ENCODE measurements at regions not wholly inside any gene's neighbourhood (a gene's known extent, or its start where the extent isn't known, plus 50 kb on each side); places are given as distances from the start of the nearest gene placed in this dataset.
"Not testable (repeated sequence)": the region's sequence is repeated elsewhere in the genome, so short reads cannot be mapped to it uniquely, and the experiment has no call there.

DNA sequence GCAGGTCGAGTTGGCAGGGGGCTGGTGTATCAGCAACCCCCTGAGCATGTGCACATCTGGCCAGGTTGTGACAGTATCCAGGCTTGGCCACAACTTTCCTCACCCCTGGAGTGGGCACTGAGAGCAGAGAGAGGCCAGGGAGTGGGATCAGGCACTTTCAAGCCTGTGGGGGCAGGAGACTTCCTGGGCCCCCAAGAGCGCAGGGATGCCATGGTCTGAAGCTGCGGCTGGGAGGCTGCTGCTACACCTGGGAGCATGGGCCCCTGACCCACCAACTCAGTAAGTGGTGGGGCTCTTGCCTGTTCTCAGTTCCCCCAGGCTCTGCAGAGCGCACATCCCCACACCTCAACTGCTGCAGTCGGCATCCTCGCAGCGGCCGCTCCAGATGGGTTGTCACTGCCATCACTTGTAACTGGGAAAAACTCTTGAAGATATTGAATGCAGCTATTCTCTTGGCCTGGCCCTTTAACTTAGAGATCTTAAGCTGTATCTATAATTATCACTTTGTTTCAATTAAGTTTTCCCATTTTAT lies 245.4 kb upstream of the SLITRK1 start:
- DNase-seq: no peak

DNA sequence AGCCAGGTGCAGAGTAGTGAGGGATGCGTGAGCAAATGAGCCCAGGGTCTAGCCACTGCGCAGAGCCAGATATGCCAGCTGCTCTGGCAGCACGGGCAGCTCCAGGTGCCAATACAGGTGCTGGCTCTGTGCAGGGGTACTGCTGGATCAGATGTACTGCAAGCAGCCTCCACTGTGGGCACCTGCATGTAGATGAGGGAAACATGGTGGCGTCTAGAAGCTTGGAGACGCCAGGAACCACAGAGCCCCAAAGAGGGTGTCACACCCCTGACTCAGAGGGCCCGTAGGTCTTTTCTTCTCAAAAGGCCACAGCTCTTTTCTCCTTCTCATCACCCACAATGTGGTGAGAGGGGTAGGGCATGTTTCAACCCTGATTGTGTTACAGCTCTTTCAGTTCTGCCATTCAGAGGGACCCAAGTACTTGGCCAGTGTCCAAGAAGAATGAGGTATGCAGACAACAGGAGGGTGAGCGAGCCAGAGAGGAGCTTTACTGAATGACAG lies 244.4 kb upstream of the SLITRK1 start:
- DNase-seq: no peak

DNA sequence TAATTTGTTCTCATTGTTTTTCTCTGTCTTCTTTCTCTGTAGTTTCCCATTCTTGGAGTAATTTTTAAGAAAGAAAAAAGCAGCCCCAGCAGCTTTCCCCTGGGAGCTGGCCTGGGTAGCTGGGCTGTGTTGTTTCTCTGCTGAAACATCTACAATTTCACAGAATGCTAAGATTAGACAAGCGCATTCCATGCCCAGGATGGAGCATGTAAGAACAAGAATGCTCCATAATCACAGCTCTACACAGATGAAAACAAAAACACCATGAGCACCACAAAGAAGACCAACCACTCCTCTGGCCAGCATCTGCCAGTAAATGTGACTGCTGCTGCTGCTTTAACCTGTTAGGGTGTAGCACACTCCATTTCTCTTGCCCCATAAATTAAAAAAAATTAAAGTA lies 239.2 kb upstream of the SLITRK1 start:
- DNase-seq: no peak

DNA sequence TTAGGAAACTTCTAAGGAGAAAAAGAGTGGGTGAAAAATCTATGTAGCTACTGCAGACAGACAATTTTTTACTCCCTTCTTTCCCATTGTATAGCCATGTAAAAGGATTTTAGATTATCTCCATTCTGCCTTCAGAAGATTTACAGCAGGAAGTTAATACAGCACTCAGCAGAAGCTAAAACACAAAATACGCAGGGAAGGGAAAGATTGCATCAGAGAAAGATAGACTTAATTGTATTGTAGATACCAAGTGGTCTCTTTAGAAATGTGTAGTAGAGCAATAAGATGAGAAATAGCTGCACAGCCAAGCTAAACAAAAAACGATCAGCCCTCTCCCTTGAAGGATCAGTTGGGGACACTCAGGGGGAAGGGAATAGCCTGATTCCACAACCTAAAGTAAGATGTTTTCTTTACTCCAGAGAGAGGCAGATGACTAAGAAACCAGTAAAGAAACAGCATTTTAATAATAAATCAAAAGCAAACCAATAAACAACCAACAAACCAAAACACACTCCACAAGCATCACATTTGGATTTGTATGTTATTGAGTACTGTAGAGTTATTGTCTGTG lies 236.7 kb upstream of the SLITRK1 start:
- no peak for DNase-seq

DNA sequence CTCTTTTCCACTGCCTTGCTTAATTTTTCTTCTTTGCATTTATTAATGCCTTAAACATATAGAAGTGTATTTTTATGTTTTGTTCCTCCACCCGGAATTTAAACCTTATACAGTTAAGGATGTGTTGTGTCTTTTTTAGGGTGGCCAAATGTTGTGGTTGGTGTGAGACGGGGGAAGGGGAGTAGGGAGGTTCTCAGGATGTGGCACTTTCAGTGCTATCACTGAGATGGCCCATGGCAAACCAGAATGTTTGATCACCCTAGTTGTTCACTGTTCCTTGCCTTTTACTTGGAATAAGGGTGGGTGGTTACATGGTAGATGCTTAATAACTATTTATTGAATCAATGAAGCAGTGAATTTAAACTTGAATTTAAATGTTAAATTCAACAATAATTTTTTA lies 216.0 kb upstream of the SLITRK1 start:
- no peak for DNase-seq

DNA sequence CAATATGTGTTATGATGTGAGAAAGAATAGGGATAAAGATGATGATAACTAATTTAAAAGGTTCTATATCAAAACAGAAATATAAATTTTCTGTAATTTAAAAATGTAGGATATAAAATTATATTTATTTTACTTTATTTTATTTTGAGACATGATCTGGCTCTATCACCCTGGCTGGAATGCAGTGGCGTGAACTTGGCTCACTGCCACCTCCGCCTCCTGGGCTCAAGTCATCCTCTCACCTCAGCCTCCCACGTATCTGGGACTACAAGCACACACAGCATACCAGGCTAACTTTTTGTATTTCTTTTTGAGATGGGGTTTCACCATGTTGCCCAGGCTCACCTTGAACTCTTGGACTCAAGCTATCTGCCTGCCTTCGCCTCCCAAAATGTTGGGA lies 214.9 kb upstream of the SLITRK1 start:
- no peak for DNase-seq

DNA sequence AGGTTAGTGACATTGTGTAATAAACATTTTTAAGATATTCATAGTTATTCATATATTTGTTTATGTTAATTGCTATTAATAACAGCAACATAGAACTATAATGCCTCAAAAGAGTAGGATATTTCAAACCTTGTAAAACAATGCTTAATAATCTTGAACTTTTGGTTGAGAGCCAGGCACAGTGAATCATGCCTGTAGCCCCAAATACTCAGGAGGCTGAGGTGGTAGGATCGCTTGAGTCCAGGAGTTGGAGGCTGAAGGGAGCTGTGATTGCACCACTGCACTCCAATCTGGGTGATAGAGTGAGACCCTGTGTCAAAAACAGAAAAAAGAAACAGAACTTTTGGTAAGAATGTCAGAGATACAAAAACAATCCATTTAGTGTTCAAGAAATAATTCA lies 213.9 kb upstream of the SLITRK1 start:
- DNase-seq: no peak

DNA sequence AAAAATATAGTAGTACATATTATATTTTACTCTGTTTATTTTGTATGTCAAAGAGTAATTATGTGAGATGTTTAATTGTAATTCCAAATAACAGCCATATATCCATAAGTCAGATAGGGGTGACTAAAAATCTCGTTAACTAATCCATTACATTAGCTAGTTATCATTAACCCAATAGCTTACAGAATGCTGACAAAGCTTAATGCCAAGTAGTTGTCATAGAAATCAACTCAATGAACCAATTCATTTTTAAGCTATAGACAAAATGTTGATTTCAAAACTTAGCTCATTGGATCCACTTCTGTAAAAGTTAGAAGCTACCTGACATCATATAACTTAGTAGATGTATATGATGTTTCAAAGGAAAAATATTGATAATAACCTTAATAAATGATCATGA lies 206.7 kb upstream of the SLITRK1 start:
- DNase-seq: no peak

DNA sequence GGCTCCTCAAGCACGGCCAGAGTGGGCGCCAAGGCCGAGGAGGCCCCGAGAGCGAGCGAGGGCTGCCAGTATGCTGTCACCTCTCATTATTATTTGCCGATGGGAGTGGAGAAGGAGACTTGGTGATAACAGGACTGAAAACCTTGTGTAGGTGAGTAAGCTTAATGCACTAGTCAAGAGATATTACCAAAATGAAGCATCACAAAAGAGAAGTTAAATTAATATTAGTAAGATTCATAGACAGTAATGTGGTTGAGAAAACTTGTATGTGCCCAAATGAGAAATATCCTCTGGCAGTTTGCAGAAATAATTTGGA lies 204.5 kb upstream of the SLITRK1 start:
- no peak for DNase-seq

DNA sequence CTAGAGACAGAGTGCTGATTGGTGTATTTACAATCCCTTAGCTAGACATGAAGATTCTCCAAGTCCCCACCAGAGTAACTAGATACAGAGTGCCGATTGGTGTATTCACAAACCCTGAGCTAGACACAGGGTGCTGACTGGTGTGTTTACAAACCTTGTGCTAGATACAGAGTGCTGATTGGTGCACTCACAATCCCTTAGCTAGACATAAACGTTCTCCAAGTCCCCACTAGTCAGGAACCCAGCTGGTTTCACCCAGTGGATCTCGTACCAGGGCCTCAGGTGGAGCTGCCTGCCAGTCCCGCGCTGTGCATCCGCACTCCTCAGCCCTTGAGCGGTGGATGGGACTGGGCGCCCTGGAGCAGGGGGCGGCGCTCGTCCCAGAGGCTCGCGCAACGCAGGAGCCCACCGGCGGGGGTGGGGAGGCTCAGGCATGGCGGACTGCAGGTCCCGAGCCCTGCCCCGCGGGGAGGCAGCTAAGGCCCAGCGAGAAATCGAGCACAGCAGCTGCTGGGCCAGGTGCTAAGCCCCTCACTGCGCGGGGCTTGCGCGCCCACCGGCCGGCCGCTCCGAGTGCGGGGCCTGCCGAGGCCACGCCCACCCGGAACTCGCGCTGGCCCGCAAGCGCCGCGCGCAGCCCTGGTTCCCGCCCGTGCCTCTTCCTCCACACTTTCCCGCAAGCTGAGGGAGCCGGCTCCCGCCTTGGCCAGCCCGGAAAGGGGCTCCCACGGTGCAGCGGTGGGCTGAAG lies 204.0 kb upstream of the SLITRK1 start:
- not testable (repeated sequence) for DNase-seq

DNA sequence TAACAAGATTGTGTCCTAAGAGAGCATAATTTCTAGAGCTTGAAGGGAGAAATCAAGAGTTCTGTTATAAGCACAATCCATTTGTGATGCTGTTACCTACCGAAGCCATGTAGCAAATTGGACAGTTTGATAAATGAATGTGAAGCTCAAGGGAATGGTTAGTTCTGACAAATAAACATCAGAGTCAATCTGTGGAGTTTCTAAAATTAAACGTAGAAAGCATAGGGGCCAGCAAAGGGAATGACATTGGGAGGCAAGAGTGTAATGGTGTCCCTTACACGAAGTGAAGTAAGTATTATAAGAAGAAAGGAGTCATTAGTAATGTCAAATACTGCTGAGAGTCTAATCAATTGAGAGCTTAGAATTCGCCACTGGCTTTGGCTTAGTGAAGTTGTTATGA lies 200.2 kb upstream of the SLITRK1 start:
- no peak for DNase-seq

DNA sequence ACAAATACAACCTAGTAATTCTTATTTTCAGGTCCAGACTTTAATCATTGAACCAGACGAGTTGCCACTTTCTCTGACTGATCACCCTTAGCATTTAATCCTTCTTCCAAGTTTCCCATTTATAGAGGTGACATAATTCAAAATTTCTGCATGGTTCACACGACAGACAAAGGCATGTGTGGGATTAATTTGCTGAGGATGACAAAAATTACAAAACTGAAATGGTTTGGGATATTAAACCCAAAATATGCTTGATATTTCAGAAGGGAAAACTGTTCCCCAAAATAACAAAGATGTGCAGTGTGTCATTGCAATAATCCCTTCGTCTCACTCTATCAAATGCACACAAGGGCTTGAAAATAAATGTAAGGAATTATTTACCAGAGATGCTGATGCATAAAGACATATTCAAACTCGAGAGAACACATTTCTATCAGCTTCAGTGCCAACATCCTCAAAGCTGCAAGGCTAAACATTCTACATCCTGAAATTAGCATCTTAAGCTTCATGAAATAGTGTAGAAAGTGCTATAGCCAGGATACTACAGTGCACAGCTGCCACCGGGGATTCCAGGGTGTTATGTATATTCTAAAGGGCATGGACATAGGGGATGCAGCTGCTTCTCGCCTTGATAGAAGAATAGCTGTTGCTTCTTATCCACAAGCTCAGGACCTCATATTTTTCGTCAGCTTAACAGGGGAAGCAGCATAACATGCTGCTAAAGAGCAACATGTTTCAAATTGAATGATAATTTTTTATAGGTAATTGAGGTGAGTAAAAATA lies 198.7 kb upstream of the SLITRK1 start:
- DNase-seq: no peak

DNA sequence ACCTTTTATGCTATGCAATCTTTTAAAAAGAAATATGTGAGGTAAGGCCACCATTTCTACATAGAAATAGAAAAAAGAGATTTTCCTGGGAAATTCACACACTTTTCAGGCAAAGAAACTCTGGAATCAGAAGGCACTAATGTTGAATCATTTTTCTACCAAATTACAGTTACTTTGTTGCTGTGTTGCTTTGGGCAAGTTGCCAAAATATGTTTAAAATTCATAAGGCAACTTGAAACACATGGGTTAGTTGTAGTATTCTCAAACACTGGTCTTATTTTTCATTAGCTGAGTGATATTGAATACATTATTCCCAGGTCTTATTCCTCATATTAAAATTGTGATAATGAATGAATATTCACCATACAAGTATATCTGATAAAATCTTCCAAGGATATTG lies 195.0 kb upstream of the SLITRK1 start:
- no peak for DNase-seq

DNA sequence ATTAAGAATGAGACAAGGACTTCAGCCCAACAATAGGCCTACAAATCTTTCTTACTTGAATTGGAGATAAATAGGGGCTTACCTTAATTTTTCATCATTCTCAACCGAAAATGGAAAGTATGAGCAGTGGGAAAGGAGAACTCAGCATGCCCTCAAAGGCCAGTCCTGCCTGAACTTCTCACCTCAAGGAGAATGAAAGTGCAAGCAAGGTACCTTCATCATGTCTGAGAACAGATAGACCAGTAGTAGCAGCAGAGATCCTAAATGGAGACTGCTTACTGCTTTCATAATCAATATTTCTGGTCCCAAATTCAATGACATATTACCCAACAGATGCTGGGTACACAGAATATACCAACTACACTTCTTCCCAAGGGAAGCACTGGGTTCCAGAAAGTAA lies 194.0 kb upstream of the SLITRK1 start:
- DNase-seq: no peak

DNA sequence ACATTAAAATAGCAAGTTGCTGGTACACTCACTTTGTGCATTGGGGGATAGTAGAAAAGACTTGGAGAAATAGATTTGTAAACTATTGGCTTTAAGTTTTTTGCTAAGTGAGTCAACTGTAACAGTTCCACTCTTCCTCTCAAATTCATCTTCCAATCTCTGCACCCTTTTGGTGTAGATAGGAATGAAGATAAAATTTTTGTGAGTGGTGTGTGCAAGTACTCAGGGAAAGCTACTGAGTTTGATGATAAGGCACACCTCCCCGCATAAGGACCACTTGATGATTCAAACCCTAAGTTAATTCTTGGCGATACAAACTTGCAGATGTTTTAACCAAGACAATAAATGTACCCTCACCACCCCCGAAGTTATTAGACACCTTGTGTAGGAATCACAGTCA lies 168.3 kb upstream of the SLITRK1 start:
- DNase-seq: no peak

DNA sequence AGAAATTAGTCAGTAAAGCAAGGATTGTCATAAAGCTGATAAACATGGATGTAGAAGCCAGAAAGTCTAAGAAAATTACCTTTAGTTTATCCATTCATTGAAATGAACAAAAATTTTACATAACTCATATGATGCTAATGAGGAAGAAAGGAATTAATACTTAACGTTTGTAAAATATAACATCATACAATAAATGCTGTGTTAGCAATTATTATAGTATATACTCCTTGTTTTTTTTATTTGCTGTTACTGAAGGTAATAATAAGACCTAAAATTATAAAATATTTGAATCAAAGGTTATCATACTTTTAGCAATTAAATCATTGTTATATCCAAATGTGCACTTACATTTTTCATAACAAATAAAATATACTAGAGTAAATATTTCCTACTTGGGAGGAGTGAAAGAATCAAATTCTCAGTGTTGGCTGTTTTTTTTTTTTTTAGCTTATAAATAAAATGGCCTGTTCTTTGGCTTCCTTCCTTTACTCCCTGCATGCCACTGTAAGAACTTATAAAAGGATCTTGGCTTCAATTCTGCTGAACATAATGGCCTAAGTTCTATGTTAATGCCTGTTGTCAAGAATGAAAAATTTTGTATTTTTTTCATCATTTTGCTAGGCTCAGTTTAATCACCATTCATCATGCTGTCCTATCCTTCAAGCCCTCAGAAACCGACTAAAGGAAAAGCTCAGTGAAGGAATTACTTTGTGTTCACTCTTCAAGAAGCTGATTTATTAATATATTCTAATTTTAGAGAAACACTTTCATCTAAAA lies 167.4 kb upstream of the SLITRK1 start:
- DNase-seq: no peak

DNA sequence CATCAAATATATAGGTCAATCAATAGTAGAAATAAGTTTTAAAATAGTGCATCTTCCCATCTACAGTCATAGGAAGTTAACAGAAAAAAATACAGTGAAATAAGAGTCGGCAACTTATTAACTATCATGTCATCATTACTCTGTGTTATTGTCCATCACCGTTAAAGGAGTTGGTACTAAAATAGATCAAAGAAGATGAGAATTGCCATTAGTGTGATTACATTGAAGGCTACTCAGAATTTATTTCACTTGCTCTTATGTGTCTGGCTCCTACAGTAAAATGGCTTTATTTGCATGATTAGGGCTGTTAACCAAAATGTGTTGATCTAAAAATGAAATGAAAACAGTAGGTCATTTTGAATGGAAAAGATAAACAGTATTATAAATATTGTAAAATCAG lies 162.5 kb upstream of the SLITRK1 start:
- DNase-seq: no peak

DNA sequence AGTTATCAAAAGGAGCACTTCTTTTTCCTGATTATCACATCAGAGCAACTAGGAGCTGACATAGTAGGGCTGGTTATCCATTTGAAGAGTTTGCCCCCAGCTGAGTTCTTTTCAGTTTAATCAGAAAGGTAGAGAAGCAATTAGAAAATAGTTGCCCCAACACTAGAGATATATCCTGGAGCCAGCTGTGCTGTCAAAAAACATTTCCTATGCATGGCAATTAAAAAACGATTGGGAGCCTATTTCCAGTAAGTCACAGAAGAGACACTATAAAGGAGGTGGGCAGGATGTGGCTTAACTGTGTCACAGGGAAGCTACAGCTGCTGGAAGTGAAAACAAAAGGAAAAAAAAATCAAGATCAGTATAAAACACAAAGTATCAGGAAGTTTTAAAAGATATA lies 155.7 kb upstream of the SLITRK1 start:
- no peak for DNase-seq

DNA sequence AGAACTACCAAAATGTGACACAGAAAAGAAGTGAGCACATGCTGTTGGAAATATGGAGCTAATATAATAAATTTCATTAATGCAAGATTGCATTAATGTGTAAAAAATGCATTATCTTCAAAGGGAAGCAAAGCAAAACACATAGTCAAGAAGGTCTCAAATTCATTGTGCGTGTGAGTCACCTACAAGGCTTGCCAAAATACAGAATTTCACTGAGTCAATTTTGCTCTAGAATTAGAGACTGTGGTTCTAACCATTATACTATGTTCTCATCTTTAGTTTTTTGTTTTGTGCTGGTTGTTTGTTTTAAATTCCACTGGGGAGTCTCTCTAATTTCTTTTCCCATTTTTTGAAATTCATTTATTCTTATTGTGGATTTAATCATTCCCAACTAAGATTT lies 149.8 kb upstream of the SLITRK1 start:
- no peak for DNase-seq

DNA sequence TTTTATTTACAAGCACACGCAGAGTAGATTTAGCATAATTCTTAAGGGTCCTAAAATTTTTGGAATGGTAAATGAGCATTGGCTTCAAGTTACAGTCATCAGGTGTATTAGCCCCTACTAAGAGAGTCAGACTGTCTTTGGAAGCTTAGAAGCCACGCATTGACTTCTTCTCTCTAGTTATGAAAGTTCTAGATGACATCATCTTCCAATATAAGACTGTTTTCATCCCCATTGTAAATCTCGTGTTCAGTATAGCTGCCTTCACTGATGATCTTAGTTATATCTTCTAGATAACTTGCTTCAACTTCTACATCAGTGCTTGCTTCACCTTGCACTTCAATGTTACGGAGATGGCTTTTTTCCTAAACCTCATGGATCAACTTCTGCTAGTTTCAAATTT lies 148.8 kb upstream of the SLITRK1 start:
- DNase-seq: no peak

DNA sequence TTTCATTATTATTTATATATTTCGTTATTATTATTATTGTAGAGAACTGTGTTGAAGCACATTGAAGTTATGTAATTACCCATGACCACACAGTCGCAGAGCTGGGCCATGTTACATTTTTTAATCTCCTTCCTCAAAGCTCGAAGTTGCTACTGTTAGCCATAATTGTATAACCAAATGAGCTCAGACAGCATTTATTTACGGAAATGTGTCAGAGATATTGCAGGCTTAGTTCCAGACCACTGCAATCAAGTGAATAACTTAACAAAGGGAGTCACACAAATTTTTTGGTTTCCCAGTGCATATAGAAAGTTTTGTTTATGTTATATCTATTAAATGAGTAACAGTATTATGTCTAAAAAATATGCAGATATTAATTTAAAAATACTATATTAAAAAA lies 147.1 kb upstream of the SLITRK1 start:
- DNase-seq: no peak

DNA sequence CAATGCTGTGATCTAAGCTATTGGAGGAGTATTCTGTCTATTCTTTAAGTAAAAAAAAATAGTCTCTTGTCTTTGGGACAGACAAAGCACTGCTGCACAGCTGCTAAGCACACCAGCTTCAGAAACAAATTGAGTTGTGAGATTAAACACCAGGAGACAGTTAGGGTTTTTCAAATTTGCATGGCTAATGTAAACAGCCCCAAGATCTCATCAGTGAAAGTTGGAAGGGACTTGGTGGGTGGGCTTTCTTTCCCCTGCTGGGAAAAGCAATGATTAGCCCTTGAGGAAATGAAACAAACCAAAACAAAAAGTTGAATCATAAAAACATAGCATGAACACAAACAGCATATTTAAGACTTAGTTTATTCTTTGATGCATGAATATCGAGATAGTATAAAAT lies 143.6 kb upstream of the SLITRK1 start:
- DNase-seq: no peak

DNA sequence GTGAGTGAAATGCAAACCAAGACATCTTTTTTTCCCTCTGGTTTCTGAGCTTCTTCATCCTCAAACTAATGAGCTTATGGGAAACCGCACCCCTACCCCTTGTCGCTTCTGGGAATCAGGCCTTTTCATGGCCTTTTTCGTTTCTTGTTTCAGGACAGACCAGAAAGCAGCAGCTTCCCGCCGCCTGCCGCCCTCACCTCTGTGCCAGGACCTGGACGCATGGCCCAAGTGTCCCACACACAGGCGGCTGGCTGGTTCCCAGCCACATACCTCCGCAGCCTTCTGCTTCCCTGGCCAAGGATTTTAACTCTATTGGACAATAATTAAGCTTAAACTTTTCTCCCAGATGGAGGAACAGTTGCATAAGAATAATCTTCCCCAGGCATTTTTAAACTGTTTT lies 114.1 kb upstream of the SLITRK1 start:
- no peak for DNase-seq
